Lung (tissue), 11 donors: ENCODE measurements at regions not wholly inside any gene's neighbourhood (a gene's known extent, or its start where the extent isn't known, plus 50 kb on each side); places are given as distances from the start of the nearest gene placed in this dataset.

Experiments used
- ATAC-seq: fragments of 200-7000 bp; cut with Tn5 transposase; one replicate; pipeline ENCODE4 v1.9.1; 2020; ENCODE audit warnings: moderate number of reproducible peaks; ENCODE audit not compliant: insufficient read depth, low FRiP score
- DNase-seq, 3 donors: peaks; one replicate each; pipeline ENCODE4 v3.0.0-alpha.2; 2013 to 2017
- H3K27ac ChIP-seq, 2 donors: one replicate each; pipeline ENCODE4 v1.5.1; 2013; ENCODE audit warnings: mild to moderate bottlenecking in 2 of 2, moderate library complexity in 2 of 2, control low read depth in 1 of 2, inconsistent platforms in 1 of 2, low read depth in 1 of 2, low read length in 1 of 2
- H3K27me3 ChIP-seq, 3 donors: one replicate each; pipeline ENCODE4 v1.5.1; 2013; ENCODE audit warnings: low read length in 2 of 3; ENCODE audit not compliant: control insufficient read depth in 3 of 3, insufficient read depth in 3 of 3
- H3K36me3 ChIP-seq, 4 donors: one replicate each; pipeline ENCODE4 v1.5.1; 2013; ENCODE audit warnings: low read length in 4 of 4, mild to moderate bottlenecking in 1 of 4, moderate library complexity in 1 of 4; ENCODE audit not compliant: control insufficient read depth in 4 of 4, insufficient read depth in 4 of 4
- H3K4me1 ChIP-seq, 5 donors: one replicate each; pipeline ENCODE4 v1.5.1; 2013; ENCODE audit warnings: low read length in 5 of 5, mild to moderate bottlenecking in 2 of 5, moderate library complexity in 1 of 5; ENCODE audit not compliant: control insufficient read depth in 5 of 5, insufficient read depth in 5 of 5
- H3K4me3 ChIP-seq: one replicate; pipeline ENCODE4 v1.5.1; 2013; ENCODE audit warnings: mild to moderate bottlenecking, control low read depth, moderate library complexity
- H3K9ac ChIP-seq, 2 donors: one replicate each; pipeline ENCODE4 v1.5.1; 2013; ENCODE audit warnings: low read length in 2 of 2, control low read depth in 1 of 2; ENCODE audit not compliant: insufficient read depth in 1 of 2
- H3K9me3 ChIP-seq, 4 donors: one replicate each; pipeline ENCODE4 v1.5.1; 2013; ENCODE audit warnings: low read length in 3 of 4, mild to moderate bottlenecking in 1 of 4, moderate library complexity in 1 of 4; ENCODE audit not compliant: control insufficient read depth in 4 of 4, insufficient read depth in 3 of 4
- WGBS, 2 donors: extraction: QIAGEN DNeasy Blood & Tissue Kit; methylation state at CpG; one replicate each; pipeline ENCODE4 v1.1.7; 2013; 5-methylcytosine and 5-hydroxymethylcytosine counted together
- TF ChIP-seq, protein P1 (sequence below): IDR thresholded peaks from 2 replicates; pipeline ENCODE4 v1.5.1; 2012; ENCODE audit warnings: mild to moderate bottlenecking; ENCODE audit errors: control extremely low read depth, extremely low read depth
- donor health status: control.
- donor health status: control.
- donor health status: Bipolar disorder and iron deficiency.
- donor health status: healthy.
- donor health status: DM: yes; HTN: yes; CAD: no.

DNA sequence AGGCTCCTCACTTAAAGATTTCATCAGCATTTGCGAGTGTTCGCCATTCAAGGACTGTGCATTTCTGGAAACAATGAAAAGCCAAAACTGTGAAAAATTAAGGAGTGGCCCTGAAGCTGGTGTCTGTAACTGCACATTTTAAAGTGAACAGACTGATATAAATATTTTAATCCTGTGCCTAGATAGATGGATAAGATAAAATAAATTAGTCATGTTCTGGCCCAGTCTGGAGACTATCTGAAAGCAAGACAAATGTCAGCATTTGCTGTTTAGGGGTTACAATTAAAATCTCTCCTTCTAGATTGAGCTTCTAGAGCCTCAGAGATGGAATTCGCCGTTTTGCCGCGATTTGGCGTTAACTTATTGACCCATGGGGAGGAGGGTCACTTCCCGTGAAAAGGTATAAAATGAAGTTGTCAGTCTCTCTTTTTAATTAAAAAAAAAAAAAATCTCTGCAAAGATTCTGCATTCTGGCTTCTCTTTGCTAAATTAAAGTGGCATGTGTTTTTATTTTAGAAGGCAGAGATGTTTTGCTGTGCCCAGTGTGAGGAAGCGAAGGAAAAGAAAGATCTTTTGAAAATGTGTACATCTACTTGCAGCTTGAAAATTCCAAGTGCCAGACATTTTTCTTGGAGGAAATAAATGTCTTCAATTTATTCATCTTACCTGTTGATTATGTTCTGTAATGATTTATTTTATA, 79.7 kb upstream of the WNT7B start:
- Histone ChIP-seq H3K27me3 (peaks cover 0 to 8% (median 7%) of the 10 kb centered on the region in 3 donors), H3K4me1 (peaks cover 8 to 49% (median 30%) of the 10 kb centered on the region in 5 donors), H3K9me3 (no peaks in the 10 kb centered on the region), H3K27ac (peak overlapping the region; percentile 90 to 93), H3K4me3 (no peak overlapping the region), H3K36me3 (peaks cover 0 to 3% (median 0%) of the 10 kb centered on the region in 4 donors), H3K9ac (peak overlapping the region in 1 of 2 donors; percentile 79)
- 57 to 78% methylated on average over 9 of the region's 9 CpGs for WGBS, 2 donors
- ATAC-seq (no peak), DNase-seq (no peak)
- TF ChIP-seq, protein P1, sequence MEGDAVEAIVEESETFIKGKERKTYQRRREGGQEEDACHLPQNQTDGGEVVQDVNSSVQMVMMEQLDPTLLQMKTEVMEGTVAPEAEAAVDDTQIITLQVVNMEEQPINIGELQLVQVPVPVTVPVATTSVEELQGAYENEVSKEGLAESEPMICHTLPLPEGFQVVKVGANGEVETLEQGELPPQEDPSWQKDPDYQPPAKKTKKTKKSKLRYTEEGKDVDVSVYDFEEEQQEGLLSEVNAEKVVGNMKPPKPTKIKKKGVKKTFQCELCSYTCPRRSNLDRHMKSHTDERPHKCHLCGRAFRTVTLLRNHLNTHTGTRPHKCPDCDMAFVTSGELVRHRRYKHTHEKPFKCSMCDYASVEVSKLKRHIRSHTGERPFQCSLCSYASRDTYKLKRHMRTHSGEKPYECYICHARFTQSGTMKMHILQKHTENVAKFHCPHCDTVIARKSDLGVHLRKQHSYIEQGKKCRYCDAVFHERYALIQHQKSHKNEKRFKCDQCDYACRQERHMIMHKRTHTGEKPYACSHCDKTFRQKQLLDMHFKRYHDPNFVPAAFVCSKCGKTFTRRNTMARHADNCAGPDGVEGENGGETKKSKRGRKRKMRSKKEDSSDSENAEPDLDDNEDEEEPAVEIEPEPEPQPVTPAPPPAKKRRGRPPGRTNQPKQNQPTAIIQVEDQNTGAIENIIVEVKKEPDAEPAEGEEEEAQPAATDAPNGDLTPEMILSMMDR: no peak

DNA sequence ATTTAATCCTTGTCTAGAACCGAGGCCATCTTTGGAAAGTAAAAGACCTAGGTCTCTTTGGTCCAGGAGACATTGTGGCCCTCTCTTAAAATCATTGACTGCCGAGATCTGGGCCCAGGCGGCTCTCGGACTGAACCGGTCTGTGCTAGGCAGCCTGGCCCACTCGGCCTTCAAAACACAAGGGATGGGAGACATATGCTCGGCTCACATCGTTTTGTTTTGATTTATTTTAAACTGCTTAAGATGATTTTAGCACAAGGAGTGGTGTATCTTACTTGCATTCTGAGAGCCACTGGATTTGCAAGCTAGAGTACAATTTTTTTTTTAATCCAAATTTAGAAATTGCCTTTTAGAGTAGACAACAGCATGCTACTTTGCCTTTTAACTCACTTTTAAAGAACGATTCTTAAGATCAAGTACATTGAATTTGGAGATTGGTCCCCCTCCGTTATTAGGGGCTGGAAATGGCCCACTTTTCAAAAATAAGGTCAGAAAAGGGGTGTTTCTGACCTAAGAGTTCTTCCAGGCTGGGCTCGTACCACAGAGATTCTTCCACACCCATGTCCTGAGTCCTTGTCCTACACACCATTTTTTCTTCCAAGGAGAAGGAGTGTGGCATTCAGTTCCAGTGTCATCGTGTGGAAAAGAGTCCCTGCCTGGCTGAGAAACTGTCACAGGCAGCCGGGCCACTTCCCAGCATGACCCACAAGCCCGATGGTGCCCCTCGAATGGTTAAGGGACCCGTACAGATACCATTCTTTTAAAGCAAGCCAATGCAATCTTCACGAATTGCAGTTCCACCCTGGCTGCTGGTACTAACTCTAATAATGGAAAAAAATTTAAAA, 80.5 kb upstream of the WNT7B start:
- Histone ChIP-seq H3K27me3 (peaks cover 0 to 8% (median 7%) of the 10 kb centered on the region in 3 donors), H3K27ac (peak overlapping the region; percentile 90 to 97), H3K9me3 (no peaks in the 10 kb centered on the region), H3K4me1 (peaks cover 8 to 41% (median 23%) of the 10 kb centered on the region in 5 donors), H3K4me3 (no peak overlapping the region), H3K36me3 (peaks cover 0 to 6% (median 0%) of the 10 kb centered on the region in 4 donors), H3K9ac (peak overlapping the region in 1 of 2 donors; percentile 79)
- ATAC-seq (no peak), DNase-seq (peak in 1 of 3 donors; percentile 2)
- 37 to 64% methylated on average over 17 of the region's 17 CpGs for WGBS, 2 donors
- TF ChIP-seq, protein P1: no peak

DNA sequence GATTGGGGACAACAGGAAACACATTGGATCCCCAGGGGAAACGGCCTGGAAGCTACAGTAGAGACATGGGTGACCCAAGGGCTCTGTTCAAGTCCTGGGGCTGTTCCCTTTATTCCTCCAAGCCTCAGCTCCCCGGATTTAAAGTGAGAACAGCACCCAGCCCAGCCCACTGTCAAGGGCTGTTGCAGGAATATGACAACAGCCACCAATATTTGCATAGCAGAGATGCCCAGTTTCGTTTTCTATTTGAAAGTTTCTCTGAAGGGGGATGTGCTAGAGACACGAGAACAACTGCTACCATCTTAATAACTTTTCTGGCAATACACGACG, 81.1 kb upstream of the WNT7B start:
- TF ChIP-seq, protein P1: no peak
- no peaks in the 10 kb centered on the region for H3K9me3 ChIP-seq
- no peak for ATAC-seq
- no peak overlapping the region for H3K4me3 ChIP-seq
- WGBS, 2 donors: 1 to 9% methylated on average over 6 of the region's 6 CpGs
- DNase-seq: peak; percentile 24 to 74 (median 52)
- H3K9ac ChIP-seq: peak overlapping the region in 1 of 2 donors; percentile 79
- peaks cover 8 to 35% (median 18%) of the 10 kb centered on the region in 5 donors for H3K4me1 ChIP-seq
- H3K36me3 ChIP-seq: peaks cover 0 to 6% (median 0%) of the 10 kb centered on the region in 4 donors
- H3K27me3 ChIP-seq: peaks cover 0 to 8% (median 7%) of the 10 kb centered on the region in 3 donors
- peak overlapping the region; percentile 90 to 97 for H3K27ac ChIP-seq
